A204.1 (cell line): ENCODE measurements at regions not wholly inside any gene's neighbourhood (a gene's known extent, or its start where the extent isn't known, plus 50 kb on each side); places are given as distances from the start of the nearest gene placed in this dataset.

ENCODE experiments used
- FAIRE-seq: peaks from 2 replicates; lab custom pipeline; 2012; peaks lifted over from hg19 to GRCh38; lab: Jason Lieb, UNC

- no peak for FAIRE-seq
These were observed 260.2 kb upstream of the PPARGC1A start for GRCh38 chr4:24150034-24150433.

GRCh38 chr4:24146127-24146526 is 256.3 kb upstream of the PPARGC1A start:
- FAIRE-seq, result no peak

GRCh38 chr4:24145591-24145990 is 255.7 kb upstream of the PPARGC1A start:
- no peak for FAIRE-seq

- no peak for FAIRE-seq
These were observed 254.5 kb upstream of the PPARGC1A start for GRCh38 chr4:24144381-24144780.

GRCh38 chr4:24143741-24144140 is 253.9 kb upstream of the PPARGC1A start:
- FAIRE-seq, result no peak

GRCh38 chr4:24141836-24142235 is 252.0 kb upstream of the PPARGC1A start:
- FAIRE-seq, result no peak

GRCh38 chr4:24140892-24141291 is 251.0 kb upstream of the PPARGC1A start:
- no peak for FAIRE-seq

- no peak for FAIRE-seq
These were observed 248.1 kb upstream of the PPARGC1A start for GRCh38 chr4:24137671-24138601.

GRCh38 chr4:24131954-24132673 is 242.3 kb upstream of the PPARGC1A start:
- FAIRE-seq, result no peak

GRCh38 chr4:24130637-24131036 is 240.8 kb upstream of the PPARGC1A start:
- FAIRE-seq, result no peak

- FAIRE-seq, result no peak
These were observed 236.9 kb upstream of the PPARGC1A start for GRCh38 chr4:24126776-24127175.

GRCh38 chr4:24121395-24122175 is 231.7 kb upstream of the PPARGC1A start:
- FAIRE-seq, result no peak

- FAIRE-seq, result no peak
These were observed 228.1 kb upstream of the PPARGC1A start for GRCh38 chr4:24117975-24118374.

- no peak for FAIRE-seq
These were observed 226.3 kb upstream of the PPARGC1A start for GRCh38 chr4:24116107-24116506.

- no peak for FAIRE-seq
These were observed 225.2 kb upstream of the PPARGC1A start for GRCh38 chr4:24114919-24115500.

- FAIRE-seq, result no peak
These were observed 224.6 kb upstream of the PPARGC1A start for GRCh38 chr4:24114444-24114843.

- no peak for FAIRE-seq
These were observed 222.6 kb upstream of the PPARGC1A start for GRCh38 chr4:24112466-24112865.

- FAIRE-seq, result no peak
These were observed 218.7 kb upstream of the PPARGC1A start for GRCh38 chr4:24108567-24108966.

GRCh38 chr4:24105327-24106038 is 215.6 kb upstream of the PPARGC1A start:
- FAIRE-seq, result no peak

- no peak for FAIRE-seq
These were observed 214.3 kb upstream of the PPARGC1A start for GRCh38 chr4:24104158-24104565.

GRCh38 chr4:24103434-24104157 is 213.7 kb upstream of the PPARGC1A start:
- no peak for FAIRE-seq
